GM21528 (cell line): ENCODE measurements at regions not wholly inside any gene's neighbourhood (a gene's known extent, or its start where the extent isn't known, plus 50 kb on each side); places are given as distances from the start of the nearest gene placed in this dataset.
"Not testable (repeated sequence)": the region's sequence is repeated elsewhere in the genome, so short reads cannot be mapped to it uniquely, and the experiment has no call there.

ENCODE experiments used
- ATAC-seq: cut with Tn5 transposase; IDR thresholded peaks from one replicate; pipeline ENCODE4 v1.9.1; 2021; ENCODE audit warnings: mild to moderate bottlenecking, moderate library complexity; ENCODE audit not compliant: unreplicated experiment, low FRiP score

GRCh38 chr3:106068795-106069194 lies 200.0 kb upstream of the CBLB start:
- ATAC-seq: no peak

- ATAC-seq: no peak
These were observed 201.4 kb upstream of the CBLB start for GRCh38 chr3:106070187-106070586.

- no peak for ATAC-seq
These were observed 202.5 kb upstream of the CBLB start for GRCh38 chr3:106071306-106071705.

GRCh38 chr3:106072596-106072995 lies 203.8 kb upstream of the CBLB start:
- not testable (repeated sequence) for ATAC-seq

GRCh38 chr3:106073806-106074205 lies 205.0 kb upstream of the CBLB start:
- not testable (repeated sequence) for ATAC-seq

GRCh38 chr3:106075731-106076130 lies 206.9 kb upstream of the CBLB start:
- ATAC-seq: not testable (repeated sequence)

- no peak for ATAC-seq
These were observed 209.8 kb upstream of the CBLB start for GRCh38 chr3:106078635-106079034.

GRCh38 chr3:106082616-106083015 lies 213.8 kb upstream of the CBLB start:
- ATAC-seq: no peak

- ATAC-seq: no peak
These were observed 214.4 kb upstream of the CBLB start for GRCh38 chr3:106083207-106083606.

- no peak for ATAC-seq
These were observed 215.0 kb upstream of the CBLB start for GRCh38 chr3:106083854-106084253.

GRCh38 chr3:106086038-106086437 lies 217.2 kb upstream of the CBLB start:
- ATAC-seq: no peak

GRCh38 chr3:106086636-106087035 lies 217.8 kb upstream of the CBLB start:
- ATAC-seq: no peak

- no peak for ATAC-seq
These were observed 219.5 kb upstream of the CBLB start for GRCh38 chr3:106088304-106088703.

GRCh38 chr3:106088899-106089298 lies 220.1 kb upstream of the CBLB start:
- no peak for ATAC-seq

- ATAC-seq: no peak
These were observed 221.0 kb upstream of the CBLB start for GRCh38 chr3:106089806-106090205.

- ATAC-seq: no peak
These were observed 224.0 kb upstream of the CBLB start for GRCh38 chr3:106092792-106093191.

GRCh38 chr3:106093616-106094015 lies 224.8 kb upstream of the CBLB start:
- no peak for ATAC-seq

GRCh38 chr3:106097817-106098435 lies 229.1 kb upstream of the CBLB start:
- no peak for ATAC-seq

- no peak for ATAC-seq
These were observed 234.6 kb upstream of the CBLB start for GRCh38 chr3:106103383-106103782.

- ATAC-seq: no peak
These were observed 235.3 kb upstream of the CBLB start for GRCh38 chr3:106104078-106104477.

GRCh38 chr3:106108925-106109324 lies 240.1 kb upstream of the CBLB start:
- ATAC-seq: no peak

- ATAC-seq: not testable (repeated sequence)
These were observed 243.7 kb upstream of the CBLB start for GRCh38 chr3:106112561-106112960.

- no peak for ATAC-seq
These were observed 244.9 kb upstream of the CBLB start for GRCh38 chr3:106113747-106114146.
